WI38 (cell line): ENCODE measurements at regions not wholly inside any gene's neighbourhood (a gene's known extent, or its start where the extent isn't known, plus 50 kb on each side); places are given as distances from the start of the nearest gene placed in this dataset.
"Not testable (repeated sequence)": the region's sequence is repeated elsewhere in the genome, so short reads cannot be mapped to it uniquely, and the experiment has no call there.

ENCODE experiments used
- H3K4me3 ChIP-seq: 2 replicates; pipeline ENCODE4 v1.5.1; 2011; ENCODE audit warnings: low read depth, mild to moderate bottlenecking, control low read depth, low read length
- TF ChIP-seq, protein P1 (sequence below): IDR thresholded peaks from 2 replicates; pipeline ENCODE4 v1.5.1; 2012; ENCODE audit warnings: low read depth, mild to moderate bottlenecking, control low read depth, low read length

DNA sequence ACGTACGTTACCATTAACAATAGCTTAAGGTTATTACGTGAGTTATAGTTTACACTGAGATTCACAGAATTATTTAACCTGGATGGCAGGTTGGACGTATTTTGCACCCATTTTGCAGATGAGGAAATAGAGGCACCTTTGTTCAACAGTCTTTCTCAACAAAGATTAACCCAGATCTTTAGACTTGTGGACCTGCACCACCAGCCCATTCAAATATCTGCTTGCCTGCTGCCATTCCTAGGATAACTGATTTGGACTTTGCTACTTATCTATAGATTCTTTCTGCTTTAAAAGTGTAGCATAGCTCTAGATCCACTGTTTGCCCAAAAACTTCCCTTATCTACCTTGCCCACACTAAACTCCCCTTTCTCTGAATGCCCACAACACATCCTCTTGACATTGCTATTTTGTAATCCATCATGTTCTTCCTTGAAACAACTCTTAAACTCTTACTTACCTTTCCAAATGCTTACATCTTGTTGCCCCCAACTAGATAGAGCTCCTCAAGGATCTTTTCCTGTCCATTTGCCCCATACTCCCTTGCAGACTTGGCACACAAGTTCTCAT is 56.4 kb upstream of the TNFAIP3 start:
- TF ChIP-seq, protein P1, sequence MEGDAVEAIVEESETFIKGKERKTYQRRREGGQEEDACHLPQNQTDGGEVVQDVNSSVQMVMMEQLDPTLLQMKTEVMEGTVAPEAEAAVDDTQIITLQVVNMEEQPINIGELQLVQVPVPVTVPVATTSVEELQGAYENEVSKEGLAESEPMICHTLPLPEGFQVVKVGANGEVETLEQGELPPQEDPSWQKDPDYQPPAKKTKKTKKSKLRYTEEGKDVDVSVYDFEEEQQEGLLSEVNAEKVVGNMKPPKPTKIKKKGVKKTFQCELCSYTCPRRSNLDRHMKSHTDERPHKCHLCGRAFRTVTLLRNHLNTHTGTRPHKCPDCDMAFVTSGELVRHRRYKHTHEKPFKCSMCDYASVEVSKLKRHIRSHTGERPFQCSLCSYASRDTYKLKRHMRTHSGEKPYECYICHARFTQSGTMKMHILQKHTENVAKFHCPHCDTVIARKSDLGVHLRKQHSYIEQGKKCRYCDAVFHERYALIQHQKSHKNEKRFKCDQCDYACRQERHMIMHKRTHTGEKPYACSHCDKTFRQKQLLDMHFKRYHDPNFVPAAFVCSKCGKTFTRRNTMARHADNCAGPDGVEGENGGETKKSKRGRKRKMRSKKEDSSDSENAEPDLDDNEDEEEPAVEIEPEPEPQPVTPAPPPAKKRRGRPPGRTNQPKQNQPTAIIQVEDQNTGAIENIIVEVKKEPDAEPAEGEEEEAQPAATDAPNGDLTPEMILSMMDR = no peak
- no peak overlapping the region for H3K4me3 ChIP-seq

DNA sequence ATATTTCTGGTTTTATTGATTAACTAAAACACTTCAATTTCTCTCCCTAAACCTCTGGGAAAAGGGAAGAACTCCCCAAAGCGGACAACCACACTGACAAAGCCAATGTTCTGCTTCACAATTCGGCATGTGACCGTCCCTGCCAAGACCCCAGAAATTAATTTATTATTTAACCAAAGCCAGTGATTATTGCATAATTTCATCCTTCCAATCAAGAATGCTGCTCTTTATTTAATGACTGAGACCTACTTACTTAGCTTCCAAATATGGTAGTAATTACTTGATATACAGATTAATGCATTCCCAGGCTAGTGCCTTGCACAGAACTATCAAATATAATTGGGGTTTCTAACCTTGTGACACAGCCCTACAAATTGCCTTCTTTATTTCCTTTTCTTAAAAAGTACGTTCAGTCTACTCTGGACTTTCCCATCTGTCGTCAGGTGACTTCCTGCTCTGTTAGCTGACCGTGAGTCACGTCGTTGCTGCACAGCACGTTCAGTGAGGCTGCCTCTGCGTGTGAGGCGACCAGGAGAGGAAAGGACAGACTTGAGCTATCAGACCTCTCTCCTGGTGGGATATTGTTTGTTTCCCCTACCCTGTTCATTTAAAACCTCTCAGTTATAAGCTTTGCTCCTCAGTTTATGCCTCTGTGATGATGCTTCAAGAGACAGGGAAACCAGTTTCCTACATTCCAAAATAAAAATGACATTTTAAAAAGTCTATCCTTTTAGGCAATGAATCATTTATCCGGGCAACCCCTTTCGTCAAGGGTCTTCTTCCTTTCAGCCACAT is 55.7 kb upstream of the TNFAIP3 start:
- TF ChIP-seq, protein P1 = no peak
- no peak overlapping the region for H3K4me3 ChIP-seq

DNA sequence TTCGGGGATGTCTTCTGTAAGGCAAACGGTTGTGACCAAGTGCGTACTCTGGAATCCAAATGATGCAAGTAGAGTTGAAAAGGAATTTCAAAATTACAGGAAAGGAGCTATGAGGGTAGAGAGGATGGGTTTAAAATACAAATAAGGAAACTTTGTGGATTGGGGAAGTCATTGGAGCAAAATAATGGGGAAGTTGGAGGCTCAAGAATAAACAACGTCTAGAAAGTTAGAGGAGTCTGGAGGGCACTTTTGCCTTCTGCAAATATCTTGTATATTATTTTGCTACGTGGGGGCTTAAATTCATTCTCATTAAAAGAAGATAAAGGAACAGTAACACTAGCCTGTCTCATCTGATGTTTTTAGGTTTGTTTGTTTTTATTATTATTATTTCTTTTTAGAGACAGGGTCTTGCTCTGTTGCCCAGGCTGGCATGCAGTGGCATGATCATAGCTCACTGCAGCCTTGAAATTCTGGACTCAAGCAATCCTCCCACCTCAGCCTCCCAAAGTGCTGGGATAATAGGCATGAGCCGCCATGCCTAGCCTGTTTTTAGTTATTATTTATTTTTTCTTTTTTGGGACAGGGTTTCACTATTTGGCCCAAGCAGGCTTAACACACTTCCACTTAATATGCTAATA is 55.0 kb upstream of the TNFAIP3 start:
- no peak overlapping the region for H3K4me3 ChIP-seq
- TF ChIP-seq, protein P1 = no peak

DNA sequence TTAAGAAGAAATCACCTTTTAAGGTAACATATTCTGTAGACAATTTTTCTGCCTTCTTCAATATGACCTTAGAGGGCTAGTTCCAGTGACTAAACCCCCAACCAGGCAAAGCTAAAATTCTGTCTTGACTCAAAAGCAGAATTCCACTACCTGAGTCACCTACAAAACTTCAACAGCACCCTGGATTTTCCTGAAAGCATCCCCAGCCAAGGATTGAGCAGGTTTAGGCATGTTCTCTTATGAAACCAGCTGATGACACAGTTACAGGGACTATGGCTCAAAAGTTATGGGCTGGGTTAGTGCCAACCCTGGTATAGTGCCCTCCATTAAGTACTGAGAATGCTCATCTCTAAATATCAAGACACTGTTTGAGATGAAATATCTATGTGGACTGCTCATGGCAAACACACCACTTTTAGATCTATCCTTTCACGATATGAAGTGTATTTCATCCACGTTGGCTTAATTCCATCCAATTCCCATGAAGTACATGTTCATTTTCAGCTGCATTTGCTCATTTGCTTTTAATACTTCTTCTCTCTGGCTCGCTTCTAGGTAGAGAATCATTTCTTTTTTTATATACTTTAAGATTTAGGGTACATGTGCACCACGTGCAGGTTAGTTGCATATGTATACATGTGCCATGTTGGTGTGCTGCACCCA is 53.6 kb upstream of the TNFAIP3 start:
- no peak overlapping the region for H3K4me3 ChIP-seq
- TF ChIP-seq, protein P1 = no peak

DNA sequence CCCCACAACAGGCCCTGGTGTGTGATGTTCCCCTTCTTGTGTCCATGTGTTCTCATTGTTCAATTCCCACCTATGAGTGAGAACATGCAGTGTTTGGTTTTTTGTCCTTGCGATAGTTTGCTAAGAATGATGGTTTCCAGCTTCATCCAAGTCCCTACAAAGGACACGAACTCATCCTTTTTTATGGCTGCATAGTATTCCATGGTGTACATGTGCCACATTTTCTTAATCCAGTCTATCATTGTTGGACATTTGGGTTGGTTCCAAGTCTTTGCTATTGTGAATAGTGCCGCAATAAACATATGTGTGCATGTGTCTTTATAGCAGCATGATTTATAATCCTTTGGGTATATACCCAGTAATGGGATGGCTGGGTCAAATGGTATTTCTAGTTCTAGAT is 53.0 kb upstream of the TNFAIP3 start:
- H3K4me3 ChIP-seq = not testable (repeated sequence)

DNA sequence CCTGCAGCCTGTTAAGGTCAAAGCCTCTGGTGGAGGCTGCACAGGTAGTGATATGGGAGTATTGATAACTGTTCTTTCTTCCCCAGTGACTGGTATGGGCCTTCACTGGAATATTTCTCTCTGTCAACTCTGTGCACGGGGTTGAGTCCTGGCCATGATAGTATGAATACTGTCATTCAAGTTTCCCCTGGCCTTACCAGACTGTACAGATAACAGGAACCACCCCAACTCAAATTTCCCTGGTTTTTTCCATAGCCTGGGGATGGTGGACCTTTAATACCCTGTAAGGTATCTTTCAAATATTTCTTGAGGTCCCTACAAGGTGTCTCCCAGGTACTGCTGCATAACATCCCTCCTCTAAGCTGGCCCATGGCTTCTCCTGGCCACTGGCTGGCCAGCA is 51.4 kb upstream of the TNFAIP3 start:
- TF ChIP-seq, protein P1 = no peak

DNA sequence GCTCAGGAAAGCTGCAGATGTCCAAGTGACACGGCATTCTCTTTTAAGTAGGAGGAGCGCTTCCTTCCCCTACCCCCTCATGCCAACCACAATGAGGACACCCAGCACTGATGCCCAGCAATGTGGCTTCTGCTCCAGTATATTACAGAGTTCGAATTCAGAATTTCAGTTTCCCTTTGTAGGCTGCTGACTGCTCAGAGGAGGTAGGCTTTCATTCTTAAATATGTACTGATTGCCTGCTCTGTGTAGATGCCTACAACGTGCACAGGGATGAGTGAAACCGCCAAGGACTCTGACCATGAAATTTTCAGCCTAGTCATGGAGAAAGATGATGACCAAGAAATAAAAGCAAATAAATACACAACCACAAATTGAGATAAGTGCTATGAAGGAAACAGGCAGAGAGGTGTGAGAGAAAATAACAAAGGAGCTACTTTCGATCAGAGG is 50.9 kb upstream of the TNFAIP3 start:
- no peak overlapping the region for H3K4me3 ChIP-seq

More for the DNA sequence above, 51.4 kb upstream of the TNFAIP3 start:
- no peak overlapping the region for H3K4me3 ChIP-seq

More for the DNA sequence above, 50.9 kb upstream of the TNFAIP3 start:
- TF ChIP-seq, protein P1 = no peak
